Astrocyte of the spinal cord (primary cell): ENCODE measurements at regions not wholly inside any gene's neighbourhood (a gene's known extent, or its start where the extent isn't known, plus 50 kb on each side); places are given as distances from the start of the nearest gene placed in this dataset.

Experiments
- DNase-seq: peaks from one replicate; pipeline ENCODE4 v3.0.0; 2011; ENCODE audit warnings: low read depth, low spot score
- H3K4me3 ChIP-seq: 2 replicates; pipeline ENCODE4 v1.5.1; 2011; ENCODE audit warnings: low read depth, mild to moderate bottlenecking, low read length, moderate library complexity
- CTCF ChIP-seq: IDR thresholded peaks from 2 replicates; pipeline ENCODE4 v1.5.1; 2012; ENCODE audit warnings: low read depth, mild to moderate bottlenecking, low read length, inconsistent platforms
- in situ Hi-C: cut with HindIII; loops from 2 replicates; pipeline ENCODE4 v1.10.0; 2017; ENCODE audit warnings: low sequenced_read_pairs

DNA sequence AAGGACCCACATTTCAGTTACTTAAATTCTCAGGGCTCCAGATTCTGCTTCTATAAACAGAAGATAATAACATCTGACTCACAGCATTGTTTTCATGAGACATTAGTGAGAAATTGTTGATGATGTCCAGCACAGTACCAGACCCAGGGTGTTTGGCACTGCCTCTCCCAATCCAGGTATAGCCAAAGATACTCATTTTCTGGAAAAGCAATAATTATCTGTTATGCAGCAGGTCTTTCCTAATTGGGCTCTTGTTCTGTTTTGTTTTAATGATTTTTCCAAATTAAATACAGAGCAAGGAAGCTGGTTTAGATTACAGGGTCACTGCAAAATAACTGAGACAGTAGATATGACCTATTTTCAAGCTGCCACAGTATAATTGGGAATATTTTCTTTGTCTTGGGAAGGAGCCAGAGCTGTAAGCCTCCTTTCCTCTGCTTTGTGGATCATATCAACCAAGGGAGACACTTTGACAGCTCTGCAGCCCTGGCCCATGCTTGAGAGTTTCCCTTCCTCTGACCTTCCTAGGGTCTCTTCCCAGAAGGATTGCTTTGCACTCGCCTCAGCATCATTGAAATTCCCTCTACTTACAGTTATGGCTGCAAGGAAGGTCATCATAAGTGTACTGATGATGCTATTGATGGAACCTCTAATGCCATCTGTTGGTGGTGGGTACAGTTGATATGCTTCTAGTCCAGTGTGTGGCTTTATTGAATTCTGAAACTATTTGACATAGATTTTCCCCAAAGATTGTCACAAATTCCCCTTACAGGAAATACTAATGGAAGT lies 522.4 kb upstream of the ADAMTS9 start:
- H3K4me3 ChIP-seq, result no peak overlapping the region
- in situ Hi-C loops, result no loop called here
- no peak for TF ChIP-seq CTCF
- no peak for DNase-seq

DNA sequence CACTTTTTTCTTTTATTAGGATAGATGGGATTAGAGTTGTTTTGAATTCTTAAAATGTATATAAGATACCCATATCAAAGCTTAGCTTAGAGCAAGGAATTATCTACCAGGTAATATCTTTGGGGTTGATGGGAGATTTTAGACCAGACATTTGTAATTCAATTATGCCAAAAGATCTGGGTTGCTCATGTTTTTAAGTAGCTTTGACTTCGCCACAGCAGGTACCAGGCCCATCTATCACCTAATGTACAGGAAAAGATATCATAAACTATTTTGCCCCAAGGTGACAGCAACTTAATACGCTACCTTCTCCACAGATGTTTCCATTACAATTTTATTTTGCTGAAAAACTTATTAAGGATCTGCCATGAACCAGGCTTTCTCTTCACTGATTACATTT lies 514.6 kb upstream of the ADAMTS9 start:
- no peak for TF ChIP-seq CTCF
- no peak overlapping the region for H3K4me3 ChIP-seq
- in situ Hi-C loops, result no loop called here
- DNase-seq, result no peak

DNA sequence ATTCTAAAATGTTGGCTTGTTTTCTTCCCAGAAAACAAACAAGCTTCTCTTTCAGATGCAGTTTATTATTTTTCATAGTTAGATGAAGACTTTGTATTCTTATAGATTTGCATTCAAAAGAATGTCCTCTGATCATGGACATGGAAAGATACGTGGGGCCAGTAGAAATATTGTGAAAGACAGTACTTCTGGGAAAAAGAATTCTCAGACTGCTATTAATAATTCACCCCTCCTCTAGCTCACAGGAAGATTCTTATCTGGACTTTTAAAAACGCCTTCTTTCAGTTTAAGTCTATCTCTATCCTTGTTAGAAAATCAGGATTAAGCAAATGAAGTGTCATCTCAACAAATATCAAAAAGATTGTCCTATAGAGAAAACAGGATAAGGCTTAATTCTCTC lies 514.1 kb upstream of the ADAMTS9 start:
- TF ChIP-seq CTCF, result no peak
- in situ Hi-C loops, result no loop called here
- DNase-seq, result no peak
- H3K4me3 ChIP-seq, result no peak overlapping the region

- DNase-seq, result no peak
- no peak for TF ChIP-seq CTCF
- H3K4me3 ChIP-seq, result no peak overlapping the region
- in situ Hi-C loops, result no loop called here
These were observed 512.6 kb upstream of the ADAMTS9 start for GRCh38 chr3:65200310-65200970.

GRCh38 chr3:65196663-65197062 lies 508.9 kb upstream of the ADAMTS9 start:
- DNase-seq, result no peak
- TF ChIP-seq CTCF, result no peak
- no peak overlapping the region for H3K4me3 ChIP-seq
- in situ Hi-C loops, result no loop called here

- in situ Hi-C loops, result no loop called here
- DNase-seq, result no peak
- TF ChIP-seq CTCF, result no peak
- H3K4me3 ChIP-seq, result no peak overlapping the region
These were observed 507.6 kb upstream of the ADAMTS9 start for GRCh38 chr3:65195211-65196006.
